ENCODE measurements at regions not wholly inside any gene's neighbourhood (a gene's known extent, or its start where the extent isn't known, plus 50 kb on each side); places are given as distances from the start of the nearest gene placed in this dataset.

DNA sequence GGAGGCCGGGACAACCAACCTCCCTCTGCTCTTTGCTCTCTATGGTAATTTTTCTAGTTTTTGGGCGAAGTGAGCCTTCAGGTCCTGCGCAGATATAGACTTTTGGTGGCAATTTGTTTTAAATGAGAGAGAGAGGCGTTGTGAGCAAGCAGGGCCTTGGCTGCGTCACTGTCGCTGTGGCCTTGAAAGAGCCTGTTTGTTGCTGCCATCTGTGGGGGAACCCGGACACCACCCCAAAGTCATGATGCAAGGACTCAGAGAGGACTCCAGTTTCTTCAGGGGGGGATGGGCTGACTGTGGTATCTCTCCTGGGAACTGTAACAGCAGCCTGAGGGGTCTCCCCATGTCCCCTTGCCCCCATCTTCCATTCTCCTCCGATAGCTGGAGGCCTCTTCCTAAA, 462.7 kb upstream of the SULF2 start:
- H3K27me3 ChIP-seq (ENCODE audit: insufficient read depth, low read length, poor library complexity, severe bottlenecking): no peaks in the 10 kb centered on the region
- H3F3A ChIP-seq (ENCODE audit: low read depth): no peaks in the 10 kb centered on the region
- H3K4me1 ChIP-seq (ENCODE audit: insufficient read depth, low read length, poor library complexity, severe bottlenecking): no peaks in the 10 kb centered on the region
- no peak overlapping the region for H3K4me2 ChIP-seq (ENCODE audit: low read depth, low read length, poor library complexity, severe bottlenecking)
- TF ChIP-seq, protein P1, sequence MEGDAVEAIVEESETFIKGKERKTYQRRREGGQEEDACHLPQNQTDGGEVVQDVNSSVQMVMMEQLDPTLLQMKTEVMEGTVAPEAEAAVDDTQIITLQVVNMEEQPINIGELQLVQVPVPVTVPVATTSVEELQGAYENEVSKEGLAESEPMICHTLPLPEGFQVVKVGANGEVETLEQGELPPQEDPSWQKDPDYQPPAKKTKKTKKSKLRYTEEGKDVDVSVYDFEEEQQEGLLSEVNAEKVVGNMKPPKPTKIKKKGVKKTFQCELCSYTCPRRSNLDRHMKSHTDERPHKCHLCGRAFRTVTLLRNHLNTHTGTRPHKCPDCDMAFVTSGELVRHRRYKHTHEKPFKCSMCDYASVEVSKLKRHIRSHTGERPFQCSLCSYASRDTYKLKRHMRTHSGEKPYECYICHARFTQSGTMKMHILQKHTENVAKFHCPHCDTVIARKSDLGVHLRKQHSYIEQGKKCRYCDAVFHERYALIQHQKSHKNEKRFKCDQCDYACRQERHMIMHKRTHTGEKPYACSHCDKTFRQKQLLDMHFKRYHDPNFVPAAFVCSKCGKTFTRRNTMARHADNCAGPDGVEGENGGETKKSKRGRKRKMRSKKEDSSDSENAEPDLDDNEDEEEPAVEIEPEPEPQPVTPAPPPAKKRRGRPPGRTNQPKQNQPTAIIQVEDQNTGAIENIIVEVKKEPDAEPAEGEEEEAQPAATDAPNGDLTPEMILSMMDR (conservative IDR thresholded peaks at IDR 0.05; ENCODE audit: low read length): no peak
- TF ChIP-seq EZH2phosphoT487 (IDR thresholded peaks at IDR 0.05; ENCODE audit: borderline replicate concordance): no peak
- no peaks in the 10 kb centered on the region for H3K9me2 ChIP-seq (replicated peaks; ENCODE audit: low read depth, low read length)
- H3K9ac ChIP-seq (ENCODE audit: low read depth, low read length, poor library complexity, severe bottlenecking): no peak overlapping the region
- no peaks in the 10 kb centered on the region for H4K20me1 ChIP-seq (ENCODE audit: insufficient read depth, low read length, poor library complexity, severe bottlenecking)
- no peaks in the 10 kb centered on the region for H3K9me3 ChIP-seq (ENCODE audit: insufficient read depth, low read depth, low read length)
- H3K4me3 ChIP-seq (ENCODE audit: low read length, poor library complexity, severe bottlenecking): no peak overlapping the region
- no peaks in the 10 kb centered on the region for H3K36me3 ChIP-seq (ENCODE audit: insufficient read depth, low read length)
- no peaks in the 10 kb centered on the region for H3K79me2 ChIP-seq (ENCODE audit: insufficient read depth, low read length)
- H2AFZ ChIP-seq (ENCODE audit: low read length): no peak overlapping the region

DNA sequence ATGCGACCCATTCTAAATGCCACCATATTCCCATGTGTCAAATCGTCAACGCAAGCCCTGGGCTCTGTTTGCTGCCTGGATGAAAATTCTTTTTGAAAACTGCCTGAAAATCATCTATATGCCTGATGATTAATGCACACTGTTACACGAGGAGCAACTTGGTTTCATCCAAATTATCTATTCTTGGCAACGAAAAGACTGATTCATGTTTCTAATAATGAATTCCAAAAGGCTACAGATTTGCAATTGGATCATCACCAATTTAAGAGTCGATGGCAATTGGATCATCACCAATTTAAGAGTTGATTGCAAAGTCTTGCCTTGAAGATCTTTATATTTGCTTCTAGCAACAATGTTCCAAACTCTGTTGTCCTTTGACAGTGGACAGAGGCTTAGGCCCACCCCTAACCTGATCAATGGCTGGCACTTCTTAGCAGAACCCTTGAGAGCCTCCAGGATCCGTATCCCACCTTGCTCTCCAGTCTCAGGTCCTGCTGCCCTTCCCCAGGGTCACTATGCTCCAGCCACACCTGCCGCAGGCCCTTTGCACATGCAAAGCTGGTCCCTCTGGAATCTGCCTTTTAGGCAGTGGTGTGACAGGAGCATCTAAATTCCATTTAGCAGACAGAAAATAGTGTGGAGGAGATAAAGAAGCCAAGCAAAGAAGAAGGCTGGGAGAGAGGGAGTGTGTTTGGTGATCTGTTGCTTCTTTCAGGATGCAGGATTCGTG, 460.9 kb upstream of the SULF2 start:
- H3K79me2 ChIP-seq (ENCODE audit: insufficient read depth, low read length): no peaks in the 10 kb centered on the region
- H2AFZ ChIP-seq (ENCODE audit: low read length): no peak overlapping the region
- no peaks in the 10 kb centered on the region for H3F3A ChIP-seq (ENCODE audit: low read depth)
- H3K9ac ChIP-seq (ENCODE audit: low read depth, low read length, poor library complexity, severe bottlenecking): no peak overlapping the region
- no peaks in the 10 kb centered on the region for H3K9me3 ChIP-seq (ENCODE audit: insufficient read depth, low read depth, low read length)
- H3K4me3 ChIP-seq (ENCODE audit: low read length, poor library complexity, severe bottlenecking): no peak overlapping the region
- no peaks in the 10 kb centered on the region for H4K20me1 ChIP-seq (ENCODE audit: insufficient read depth, low read length, poor library complexity, severe bottlenecking)
- no peaks in the 10 kb centered on the region for H3K27me3 ChIP-seq (ENCODE audit: insufficient read depth, low read length, poor library complexity, severe bottlenecking)
- H3K36me3 ChIP-seq (ENCODE audit: insufficient read depth, low read length): no peaks in the 10 kb centered on the region
- H3K9me2 ChIP-seq (replicated peaks; ENCODE audit: low read depth, low read length): no peaks in the 10 kb centered on the region
- TF ChIP-seq, protein P1 (conservative IDR thresholded peaks at IDR 0.05; ENCODE audit: low read length): no peak
- TF ChIP-seq EZH2phosphoT487 (IDR thresholded peaks at IDR 0.05; ENCODE audit: borderline replicate concordance): no peak
- no peaks in the 10 kb centered on the region for H3K4me1 ChIP-seq (ENCODE audit: insufficient read depth, low read length, poor library complexity, severe bottlenecking)
- H3K4me2 ChIP-seq (ENCODE audit: low read depth, low read length, poor library complexity, severe bottlenecking): no peak overlapping the region

DNA sequence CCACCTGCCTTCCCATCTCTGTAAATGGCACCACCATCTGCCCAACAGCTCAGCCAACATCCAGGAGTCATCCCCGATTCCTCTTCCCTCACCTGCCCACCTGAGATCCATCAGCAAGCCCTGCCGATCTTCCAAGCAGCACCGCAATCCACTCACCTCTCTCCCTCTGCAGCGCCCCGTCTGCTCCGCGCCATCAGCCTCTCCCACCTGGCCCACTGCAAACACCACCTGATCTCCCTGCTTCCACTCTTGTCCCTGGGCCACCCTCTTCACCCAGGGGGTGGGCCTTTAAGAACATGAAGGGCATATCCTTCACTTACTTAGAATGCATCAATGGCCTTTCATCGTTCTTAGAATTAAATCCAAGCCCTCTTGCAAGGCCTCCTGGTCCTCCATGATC, 457.3 kb upstream of the SULF2 start:
- Histone ChIP-seq H4K20me1 (ENCODE audit: insufficient read depth, low read length, poor library complexity, severe bottlenecking) (no peaks in the 10 kb centered on the region), H3K9ac (ENCODE audit: low read depth, low read length, poor library complexity, severe bottlenecking) (no peak overlapping the region), H3K27me3 (ENCODE audit: insufficient read depth, low read length, poor library complexity, severe bottlenecking) (no peaks in the 10 kb centered on the region), H2AFZ (ENCODE audit: low read length) (no peak overlapping the region), H3K9me3 (ENCODE audit: insufficient read depth, low read depth, low read length) (no peaks in the 10 kb centered on the region), H3K4me3 (ENCODE audit: low read length, poor library complexity, severe bottlenecking) (no peak overlapping the region), H3K9me2 (replicated peaks; ENCODE audit: low read depth, low read length) (no peaks in the 10 kb centered on the region), H3F3A (ENCODE audit: low read depth) (no peaks in the 10 kb centered on the region), H3K36me3 (ENCODE audit: insufficient read depth, low read length) (no peaks in the 10 kb centered on the region), H3K4me1 (ENCODE audit: insufficient read depth, low read length, poor library complexity, severe bottlenecking) (no peaks in the 10 kb centered on the region), H3K4me2 (ENCODE audit: low read depth, low read length, poor library complexity, severe bottlenecking) (no peak overlapping the region), H3K79me2 (ENCODE audit: insufficient read depth, low read length) (no peaks in the 10 kb centered on the region)
- TF ChIP-seq, protein P1 (conservative IDR thresholded peaks at IDR 0.05; ENCODE audit: low read length): no peak
- TF ChIP-seq EZH2phosphoT487 (IDR thresholded peaks at IDR 0.05; ENCODE audit: borderline replicate concordance): no peak
